Smooth muscle cell (in vitro differentiated cells): ENCODE measurements at regions not wholly inside any gene's neighbourhood (a gene's known extent, or its start where the extent isn't known, plus 50 kb on each side); places are given as distances from the start of the nearest gene placed in this dataset.

Source experiments
- DNase-seq: peaks from one replicate; lab custom pipeline; 2025; ENCODE audit not compliant: unreplicated experiment; lab: John Stamatoyannopoulos, UW
- H2AFZ ChIP-seq: fragments of 200-600 bp; sonication (generic); 2 replicates; pipeline ENCODE4 v1.6.0; 2016; ENCODE audit warnings: antibody characterized with exemption, low read depth, mild to moderate bottlenecking
- H3F3A ChIP-seq: fragments of 200-600 bp; sonication (generic); 2 replicates; pipeline ENCODE4 v1.6.0; 2017; ENCODE audit warnings: antibody characterized with exemption, low read depth
- H3K27ac ChIP-seq: fragments of 200-600 bp; sonication (generic); 2 replicates; pipeline ENCODE4 v1.5.1; 2016; ENCODE audit warnings: low read depth, mild to moderate bottlenecking
- H3K27me3 ChIP-seq: fragments of 200-600 bp; sonication (generic); 2 replicates; pipeline ENCODE4 v1.6.1; 2016; ENCODE audit warnings: low read depth, mild to moderate bottlenecking
- H3K36me3 ChIP-seq: fragments of 200-600 bp; sonication (generic); 2 replicates; pipeline ENCODE4 v1.5.1; 2016; ENCODE audit warnings: low read depth
- H3K4me1 ChIP-seq: fragments of 200-600 bp; sonication (generic); 2 replicates; pipeline ENCODE4 v1.5.1; 2016; ENCODE audit warnings: low read depth
- H3K4me2 ChIP-seq: fragments of 200-600 bp; sonication (generic); 2 replicates; pipeline ENCODE4 v1.6.0; 2016; ENCODE audit warnings: mild to moderate bottlenecking
- H3K4me3 ChIP-seq: fragments of 200-600 bp; sonication (generic); 2 replicates; pipeline ENCODE4 v1.5.1; 2016; ENCODE audit warnings: mild to moderate bottlenecking
- H3K79me2 ChIP-seq: fragments of 200-600 bp; sonication (generic); 2 replicates; pipeline ENCODE4 v1.6.0; 2016; ENCODE audit warnings: low read depth, mild to moderate bottlenecking
- H3K9ac ChIP-seq: fragments of 200-600 bp; sonication (generic); 2 replicates; pipeline ENCODE4 v1.6.0; 2016; ENCODE audit warnings: low read depth
- H3K9me3 ChIP-seq: fragments of 200-600 bp; sonication (generic); replicated peaks from 2 replicates; pipeline ENCODE4 v1.5.1; 2016; ENCODE audit warnings: low read depth
- H4K20me1 ChIP-seq: fragments of 200-600 bp; sonication (generic); 2 replicates; pipeline ENCODE4 v1.6.0; 2016; ENCODE audit warnings: low read depth
- WGBS: methylation state at CpG from one replicate; pipeline ENCODE4 v1.1.7; 2016; ENCODE audit warnings: low lambda C conversion rate; 5-methylcytosine and 5-hydroxymethylcytosine counted together
- TF ChIP-seq, protein P1 (sequence below): fragments of 200-600 bp; sonication (generic); IDR thresholded peaks from 2 replicates; pipeline ENCODE4 v1.5.1; 2017; ENCODE audit warnings: borderline replicate concordance, mild to moderate bottlenecking, antibody characterized with exemption; ENCODE audit not compliant: insufficient read depth, poor library complexity, severe bottlenecking

DNA sequence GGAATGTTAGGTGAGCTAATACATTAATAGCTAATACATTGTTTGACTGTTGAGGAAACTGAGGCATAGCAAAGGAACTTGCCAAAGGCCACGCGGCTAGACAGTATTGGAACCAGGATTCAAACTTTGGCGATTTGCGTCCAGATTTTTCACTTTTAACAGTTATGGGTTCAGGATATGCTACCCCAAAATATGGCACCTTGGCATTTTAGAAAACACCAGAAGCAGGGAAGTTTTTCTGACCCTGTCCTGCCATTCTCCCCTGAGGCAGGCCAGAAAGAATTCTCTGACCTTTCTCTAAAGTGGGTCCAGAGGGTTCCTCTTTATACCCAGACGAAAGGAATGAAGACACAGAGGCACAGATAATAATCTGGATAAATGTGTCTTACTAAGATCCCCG lies 166.9 kb downstream of the MYCN start:
- Histone ChIP-seq H3F3A (peaks cover 3% of the 10 kb centered on the region), H2AFZ (no peak overlapping the region), H3K9me3 (no peaks in the 10 kb centered on the region), H3K4me3 (no peak overlapping the region), H3K27ac (no peak overlapping the region), H3K4me1 (peaks cover 34% of the 10 kb centered on the region), H3K79me2 (no peaks in the 10 kb centered on the region), H3K36me3 (no peaks in the 10 kb centered on the region), H4K20me1 (no peaks in the 10 kb centered on the region), H3K27me3 (no peaks in the 10 kb centered on the region), H3K4me2 (no peak overlapping the region), H3K9ac (no peak overlapping the region)
- WGBS, result 96% methylated on average over 6 of the region's 6 CpGs
- TF ChIP-seq, protein P1, sequence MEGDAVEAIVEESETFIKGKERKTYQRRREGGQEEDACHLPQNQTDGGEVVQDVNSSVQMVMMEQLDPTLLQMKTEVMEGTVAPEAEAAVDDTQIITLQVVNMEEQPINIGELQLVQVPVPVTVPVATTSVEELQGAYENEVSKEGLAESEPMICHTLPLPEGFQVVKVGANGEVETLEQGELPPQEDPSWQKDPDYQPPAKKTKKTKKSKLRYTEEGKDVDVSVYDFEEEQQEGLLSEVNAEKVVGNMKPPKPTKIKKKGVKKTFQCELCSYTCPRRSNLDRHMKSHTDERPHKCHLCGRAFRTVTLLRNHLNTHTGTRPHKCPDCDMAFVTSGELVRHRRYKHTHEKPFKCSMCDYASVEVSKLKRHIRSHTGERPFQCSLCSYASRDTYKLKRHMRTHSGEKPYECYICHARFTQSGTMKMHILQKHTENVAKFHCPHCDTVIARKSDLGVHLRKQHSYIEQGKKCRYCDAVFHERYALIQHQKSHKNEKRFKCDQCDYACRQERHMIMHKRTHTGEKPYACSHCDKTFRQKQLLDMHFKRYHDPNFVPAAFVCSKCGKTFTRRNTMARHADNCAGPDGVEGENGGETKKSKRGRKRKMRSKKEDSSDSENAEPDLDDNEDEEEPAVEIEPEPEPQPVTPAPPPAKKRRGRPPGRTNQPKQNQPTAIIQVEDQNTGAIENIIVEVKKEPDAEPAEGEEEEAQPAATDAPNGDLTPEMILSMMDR, result no peak
- no peak for DNase-seq

DNA sequence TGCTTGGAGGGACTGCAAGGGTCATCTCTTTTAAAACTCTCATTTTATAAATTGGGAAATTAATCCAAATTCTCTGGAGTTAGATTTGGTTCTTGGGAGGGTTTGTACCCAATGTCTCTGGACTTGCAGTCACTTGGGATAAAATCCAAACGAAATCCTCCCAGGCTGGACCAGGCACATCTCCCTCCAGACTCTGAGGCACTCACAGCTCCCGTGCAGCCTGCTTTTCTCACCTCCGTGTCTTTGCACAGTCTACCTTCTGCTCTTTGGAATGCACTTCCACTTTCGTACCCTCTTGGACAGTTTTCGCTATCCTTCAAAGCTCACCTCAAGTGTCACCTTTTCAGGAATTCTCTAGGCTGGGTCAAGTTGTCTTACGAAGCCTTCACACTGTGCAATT lies 166.3 kb downstream of the MYCN start:
- H4K20me1 ChIP-seq, result no peaks in the 10 kb centered on the region
- TF ChIP-seq, protein P1, result no peak
- H3K9ac ChIP-seq, result no peak overlapping the region
- H3K4me1 ChIP-seq, result peaks cover 34% of the 10 kb centered on the region
- H3K27me3 ChIP-seq, result no peaks in the 10 kb centered on the region
- WGBS, result 73% methylated on average over 6 of the region's 6 CpGs
- H3K36me3 ChIP-seq, result no peaks in the 10 kb centered on the region
- no peak overlapping the region for H3K27ac ChIP-seq
- H2AFZ ChIP-seq, result peak overlapping the region; percentile 76
- no peak overlapping the region for H3K4me2 ChIP-seq
- no peaks in the 10 kb centered on the region for H3K79me2 ChIP-seq
- no peak overlapping the region for H3K4me3 ChIP-seq
- H3K9me3 ChIP-seq, result no peaks in the 10 kb centered on the region
- peaks cover 3% of the 10 kb centered on the region for H3F3A ChIP-seq
- no peak for DNase-seq

GRCh38 chr2:16105669-16106281 lies 165.4 kb downstream of the MYCN start:
- WGBS, result 22% methylated on average over 15 of the region's 15 CpGs
- Histone ChIP-seq H3K4me1 (peaks cover 34% of the 10 kb centered on the region), H3F3A (peaks cover 3% of the 10 kb centered on the region), H2AFZ (peak overlapping the region; percentile 76), H3K79me2 (no peaks in the 10 kb centered on the region), H4K20me1 (no peaks in the 10 kb centered on the region), H3K36me3 (no peaks in the 10 kb centered on the region), H3K9me3 (no peaks in the 10 kb centered on the region), H3K27me3 (no peaks in the 10 kb centered on the region), H3K4me3 (peak overlapping the region; percentile 7), H3K9ac (peak overlapping the region; percentile 37), H3K27ac (peak overlapping the region; percentile 60), H3K4me2 (peak overlapping the region; percentile 77)
- no peak for DNase-seq
- TF ChIP-seq, protein P1, result no peak
